ENCODE measurements at regions not wholly inside any gene's neighbourhood (a gene's known extent, or its start where the extent isn't known, plus 50 kb on each side); places are given as distances from the start of the nearest gene placed in this dataset.

DNA sequence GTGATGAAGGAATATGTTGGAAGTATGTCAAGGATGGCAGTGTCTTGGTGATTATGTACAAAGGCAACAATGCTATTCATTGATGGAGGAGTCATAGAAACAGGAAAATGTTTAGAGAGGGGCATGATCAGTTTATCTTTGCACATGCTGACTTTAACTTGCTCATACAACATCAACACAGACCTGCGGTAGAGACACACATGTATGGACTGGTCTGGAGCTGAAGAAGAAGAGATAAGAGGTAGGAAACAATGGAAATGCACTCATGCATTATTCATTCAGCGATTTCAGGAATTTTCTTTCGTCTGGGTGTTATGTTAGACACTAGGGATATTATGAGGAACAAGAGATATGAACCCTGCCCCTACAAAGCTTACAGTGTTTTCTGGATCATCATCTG is 1252.3 kb upstream of the TENM3 start:
- no peak for ATAC-seq (ENCODE audit: low read depth)
- Histone ChIP-seq H3K4me3 (ENCODE audit: severe bottlenecking) (no peak overlapping the region), H3K27me3 (ENCODE audit: insufficient read depth, poor library complexity, severe bottlenecking) (no peaks in the 10 kb centered on the region), H3K27ac (ENCODE audit: poor library complexity, severe bottlenecking) (no peak overlapping the region), H3K36me3 (ENCODE audit: low read depth) (no peaks in the 10 kb centered on the region), H3K9me3 (ENCODE audit: severe bottlenecking) (no peaks in the 10 kb centered on the region), H3K4me1 (ENCODE audit: insufficient read depth, poor library complexity, severe bottlenecking) (no peaks in the 10 kb centered on the region)
- DNase-seq (ENCODE audit: low spot score): no peak
- TF ChIP-seq, protein P1, sequence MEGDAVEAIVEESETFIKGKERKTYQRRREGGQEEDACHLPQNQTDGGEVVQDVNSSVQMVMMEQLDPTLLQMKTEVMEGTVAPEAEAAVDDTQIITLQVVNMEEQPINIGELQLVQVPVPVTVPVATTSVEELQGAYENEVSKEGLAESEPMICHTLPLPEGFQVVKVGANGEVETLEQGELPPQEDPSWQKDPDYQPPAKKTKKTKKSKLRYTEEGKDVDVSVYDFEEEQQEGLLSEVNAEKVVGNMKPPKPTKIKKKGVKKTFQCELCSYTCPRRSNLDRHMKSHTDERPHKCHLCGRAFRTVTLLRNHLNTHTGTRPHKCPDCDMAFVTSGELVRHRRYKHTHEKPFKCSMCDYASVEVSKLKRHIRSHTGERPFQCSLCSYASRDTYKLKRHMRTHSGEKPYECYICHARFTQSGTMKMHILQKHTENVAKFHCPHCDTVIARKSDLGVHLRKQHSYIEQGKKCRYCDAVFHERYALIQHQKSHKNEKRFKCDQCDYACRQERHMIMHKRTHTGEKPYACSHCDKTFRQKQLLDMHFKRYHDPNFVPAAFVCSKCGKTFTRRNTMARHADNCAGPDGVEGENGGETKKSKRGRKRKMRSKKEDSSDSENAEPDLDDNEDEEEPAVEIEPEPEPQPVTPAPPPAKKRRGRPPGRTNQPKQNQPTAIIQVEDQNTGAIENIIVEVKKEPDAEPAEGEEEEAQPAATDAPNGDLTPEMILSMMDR (IDR thresholded peaks at IDR 0.05; ENCODE audit: poor library complexity, severe bottlenecking): no peak

DNA sequence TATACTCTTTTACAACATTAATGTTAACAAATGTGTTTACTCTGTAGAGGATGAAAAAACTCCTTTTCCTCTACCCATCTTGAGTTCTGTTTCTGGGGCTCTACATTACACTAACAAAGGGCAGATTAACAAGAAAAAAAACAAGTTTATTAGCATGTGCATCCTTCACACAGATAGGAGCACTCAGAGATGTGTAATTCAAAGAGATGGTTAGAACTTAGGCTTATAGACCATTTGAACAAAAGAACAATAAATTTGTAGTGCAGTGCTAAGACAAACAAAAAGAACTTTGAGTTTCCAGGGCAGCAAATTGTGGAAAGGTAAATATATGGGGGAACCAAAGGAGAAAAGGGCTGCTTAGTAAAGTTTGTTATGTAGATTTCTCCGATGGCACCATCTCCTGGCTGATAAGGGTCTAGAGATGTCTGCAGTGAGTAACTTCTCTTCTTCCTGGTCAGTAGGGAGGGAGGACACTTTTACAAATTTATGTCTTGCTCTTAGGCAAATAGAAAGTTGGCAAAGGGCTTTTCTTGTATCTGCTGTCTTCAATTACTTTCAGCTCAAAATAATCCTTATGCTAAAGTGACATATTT is 1249.9 kb upstream of the TENM3 start:
- Histone ChIP-seq H3K4me3 (ENCODE audit: severe bottlenecking) (no peak overlapping the region), H3K4me1 (ENCODE audit: insufficient read depth, poor library complexity, severe bottlenecking) (no peaks in the 10 kb centered on the region), H3K9me3 (ENCODE audit: severe bottlenecking) (no peaks in the 10 kb centered on the region), H3K27ac (ENCODE audit: poor library complexity, severe bottlenecking) (no peak overlapping the region), H3K27me3 (ENCODE audit: insufficient read depth, poor library complexity, severe bottlenecking) (no peaks in the 10 kb centered on the region), H3K36me3 (ENCODE audit: low read depth) (no peaks in the 10 kb centered on the region)
- TF ChIP-seq, protein P1 (IDR thresholded peaks at IDR 0.05; ENCODE audit: poor library complexity, severe bottlenecking): no peak
- DNase-seq (ENCODE audit: low spot score) (no peak), ATAC-seq (ENCODE audit: low read depth) (no peak)

DNA sequence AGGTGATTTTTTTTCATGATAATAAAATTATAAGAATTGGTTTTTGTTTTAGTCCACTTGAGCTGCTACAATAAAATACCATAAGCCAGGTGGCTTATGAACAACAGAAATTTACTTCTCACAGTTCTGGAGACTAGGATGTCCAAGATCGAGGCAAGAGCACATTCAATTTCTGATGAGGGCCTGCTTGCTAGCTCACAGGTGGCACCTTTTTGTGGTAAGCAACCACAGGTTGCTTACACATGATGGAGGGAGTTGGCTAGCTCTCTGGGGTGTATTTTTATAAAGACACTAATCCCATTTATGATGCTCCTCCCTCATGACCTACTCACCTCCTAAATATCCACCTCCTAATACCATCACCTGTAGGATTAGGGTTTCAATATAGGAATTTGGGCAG is 1248.5 kb upstream of the TENM3 start:
- TF ChIP-seq, protein P1 (IDR thresholded peaks at IDR 0.05; ENCODE audit: poor library complexity, severe bottlenecking): no peak
- no peaks in the 10 kb centered on the region for H3K4me1 ChIP-seq (ENCODE audit: insufficient read depth, poor library complexity, severe bottlenecking)

DNA sequence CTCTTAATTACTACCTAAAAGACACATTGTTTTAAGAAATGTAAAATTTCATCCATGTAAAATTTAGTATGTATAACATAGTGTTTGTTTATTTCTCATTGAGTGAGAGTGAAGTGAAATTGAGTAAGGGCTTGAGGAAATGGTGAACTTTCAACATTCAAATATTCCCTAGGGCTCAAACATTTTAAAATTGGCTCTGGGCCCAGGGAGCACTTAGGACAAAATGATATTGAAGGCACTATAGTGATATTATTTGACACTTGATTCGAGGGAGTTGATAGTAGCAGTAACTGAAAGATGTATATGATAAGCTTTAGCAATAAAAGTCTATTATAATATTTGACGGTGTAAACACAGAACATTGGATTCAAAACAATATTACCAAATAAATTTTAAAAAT is 1244.0 kb upstream of the TENM3 start:
- Histone ChIP-seq H3K36me3 (ENCODE audit: low read depth) (no peaks in the 10 kb centered on the region), H3K4me3 (ENCODE audit: severe bottlenecking) (no peak overlapping the region), H3K27ac (ENCODE audit: poor library complexity, severe bottlenecking) (no peak overlapping the region), H3K4me1 (ENCODE audit: insufficient read depth, poor library complexity, severe bottlenecking) (no peaks in the 10 kb centered on the region), H3K27me3 (ENCODE audit: insufficient read depth, poor library complexity, severe bottlenecking) (no peaks in the 10 kb centered on the region), H3K9me3 (ENCODE audit: severe bottlenecking) (no peaks in the 10 kb centered on the region)
- ATAC-seq (ENCODE audit: low read depth): no peak
- no peak for DNase-seq (ENCODE audit: low spot score)
- TF ChIP-seq, protein P1 (IDR thresholded peaks at IDR 0.05; ENCODE audit: poor library complexity, severe bottlenecking): no peak

More for the DNA sequence above, 1248.5 kb upstream of the TENM3 start:
- no peak for DNase-seq (ENCODE audit: low spot score)
- Histone ChIP-seq H3K27ac (ENCODE audit: poor library complexity, severe bottlenecking) (no peak overlapping the region), H3K27me3 (ENCODE audit: insufficient read depth, poor library complexity, severe bottlenecking) (no peaks in the 10 kb centered on the region), H3K36me3 (ENCODE audit: low read depth) (no peaks in the 10 kb centered on the region), H3K9me3 (ENCODE audit: severe bottlenecking) (no peaks in the 10 kb centered on the region), H3K4me3 (ENCODE audit: severe bottlenecking) (no peak overlapping the region)
- no peak for ATAC-seq (ENCODE audit: low read depth)

DNA sequence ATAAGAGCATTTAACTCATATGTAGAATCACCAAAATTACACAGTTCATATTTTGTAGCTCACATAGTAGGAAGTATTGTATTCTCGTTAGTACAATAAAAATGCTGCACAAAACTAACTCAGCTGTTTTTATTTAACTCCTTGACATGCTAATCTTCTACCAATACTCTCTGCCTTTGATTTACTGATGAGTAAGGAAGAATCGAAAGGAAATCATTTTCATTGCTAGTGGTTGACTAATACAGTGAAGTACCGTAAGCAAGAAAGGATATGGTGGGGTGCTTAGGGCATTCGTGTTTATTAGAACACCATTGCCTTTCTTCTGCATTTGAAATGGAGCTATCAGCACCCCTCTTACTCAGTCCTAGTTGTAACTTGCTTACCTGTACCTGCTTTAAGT is 1239.1 kb upstream of the TENM3 start:
- Histone ChIP-seq H3K27ac (ENCODE audit: poor library complexity, severe bottlenecking) (no peak overlapping the region), H3K9me3 (ENCODE audit: severe bottlenecking) (no peaks in the 10 kb centered on the region), H3K27me3 (ENCODE audit: insufficient read depth, poor library complexity, severe bottlenecking) (no peaks in the 10 kb centered on the region), H3K36me3 (ENCODE audit: low read depth) (no peaks in the 10 kb centered on the region), H3K4me3 (ENCODE audit: severe bottlenecking) (no peak overlapping the region), H3K4me1 (ENCODE audit: insufficient read depth, poor library complexity, severe bottlenecking) (no peaks in the 10 kb centered on the region)
- TF ChIP-seq, protein P1 (IDR thresholded peaks at IDR 0.05; ENCODE audit: poor library complexity, severe bottlenecking): no peak
- no peak for ATAC-seq (ENCODE audit: low read depth)
- no peak for DNase-seq (ENCODE audit: low spot score)

All from RWPE2 (cell line).